ENCODE measurements at regions not wholly inside any gene's neighbourhood (a gene's known extent, or its start where the extent isn't known, plus 50 kb on each side); places are given as distances from the start of the nearest gene placed in this dataset.

- Histone ChIP-seq H3K4me3 (no peak overlapping the region), H3K4me1 (no peaks in the 10 kb centered on the region), H3K27me3 (no peaks in the 10 kb centered on the region), H3K36me3 (no peaks in the 10 kb centered on the region), H3K27ac (no peak overlapping the region), H3K9me3 (no peaks in the 10 kb centered on the region)
- 0% methylated on average over 1 of the region's 1 CpG for WGBS, 2 donors (ENCODE audit: low coverage in 1 of 2)
- no peak for TF ChIP-seq CTCF (IDR thresholded peaks at IDR 0.05)
- no peak for TF ChIP-seq EP300 (IDR thresholded peaks at IDR 0.05)
- TF ChIP-seq POLR2A (IDR thresholded peaks at IDR 0.05) = no peak
- no peak for TF ChIP-seq POLR2AphosphoS5 (IDR thresholded peaks at IDR 0.05)
- no peak for ATAC-seq
Observed at GRCh38 chr3:87329065-87329464, 52.7 kb upstream of the POU1F1 start.

Small RNA genes in the stretch of these regions (small RNA-seq; reads per million reads assigned to genes)
- 0 reads per million in 4 donors for gene RNU6-873P
- 0 reads per million in 4 donors for gene RNU6ATAC6P

All from gastroesophageal sphincter (tissue), 4 donors.